Spleen (tissue), 7 donors: ENCODE measurements at regions not wholly inside any gene's neighbourhood (a gene's known extent, or its start where the extent isn't known, plus 50 kb on each side); places are given as distances from the start of the nearest gene placed in this dataset.

ENCODE experiments used
- CTCF ChIP-seq, 11 experiments: fragments of 200-600 bp in 7 of 11; fragments of 450-650 bp in 4 of 11; sonication (generic) in 4 of 11; IDR thresholded peaks in 8 of 11; conservative IDR thresholded peaks in 3 of 11; 1 replicate in 7 of 11; 2 replicates in 4 of 11; pipeline versions ENCODE4 v1.4.0 to v1.8.0; 2016 to 2021; ENCODE audit warnings: antibody characterized with exemption in 11 of 11, inconsistent platforms in 4 of 11, mild to moderate bottlenecking in 1 of 11
- POLR2A ChIP-seq, 3 donors: fragments of 450-650 bp; IDR thresholded peaks; one replicate each; pipeline ENCODE4 v1.5.1; 2017; ENCODE audit warnings: antibody characterized with exemption in 3 of 3, mild to moderate bottlenecking in 1 of 3
- POLR2AphosphoS5 ChIP-seq, 3 donors: sonication (generic); formaldehyde crosslinking; IDR thresholded peaks; one replicate each; pipeline ENCODE4 v1.5.1; 2017; ENCODE audit warnings: antibody characterized with exemption in 3 of 3
- donor health status: DM: no; HTN: no; CAD: no; lungs with moderate emphysema.
- donor health status: DM: no; HTN: no; CAD: no.
- donor health status: DM: no; HTN: no; CAD: no.

GRCh38 chr10:57946833-57947232 is 320.9 kb downstream of the IPMK start:
- TF ChIP-seq CTCF (IDR thresholded peaks at IDR 0.05 in 8 of 11, conservative IDR thresholded peaks at IDR 0.05 in 3 of 11), result no peak
- TF ChIP-seq POLR2AphosphoS5 (IDR thresholded peaks at IDR 0.05), result no peak
- no peak for TF ChIP-seq POLR2A (IDR thresholded peaks at IDR 0.05)
